C4-2B (cell line): ENCODE measurements at regions not wholly inside any gene's neighbourhood (a gene's known extent, or its start where the extent isn't known, plus 50 kb on each side); places are given as distances from the start of the nearest gene placed in this dataset.

Experiments
- CTCF ChIP-seq: fragments of 450-650 bp; conservative IDR thresholded peaks from 2 replicates; pipeline ENCODE4 v1.5.1; 2017; ENCODE audit warnings: mild to moderate bottlenecking
- ZFX ChIP-seq: fragments of 450-650 bp; IDR thresholded peaks from 2 replicates; pipeline ENCODE4 v1.6.1; 2017

GRCh38 chr16:50984688-50985087 lies 166.4 kb downstream of the SALL1 start:
- no peak for TF ChIP-seq CTCF
- TF ChIP-seq ZFX = no peak
